ENCODE measurements at regions not wholly inside any gene's neighbourhood (a gene's known extent, or its start where the extent isn't known, plus 50 kb on each side); places are given as distances from the start of the nearest gene placed in this dataset.

- intact Hi-C loops (cut with micrococcal nuclease), result no loop called here
- BruUV-seq (replicated peaks), result no TSS peak
- H2AFZ ChIP-seq (ENCODE audit: low read depth, low read length, poor library complexity, severe bottlenecking), result no peak overlapping the region
- RAD21 ChIA-PET (ENCODE audit: low non-redundant PET in 1 of 2, low total read pairs in 2 of 2, uncharacterized antibody in 2 of 2, unreplicated experiment in 2 of 2), result no interaction called here
- no peak overlapping the region for H3K9ac ChIP-seq (ENCODE audit: low read length)
- POLR2A ChIA-PET, result interaction anchor here (0.6 kb wide), 1 partner anchor 1963 kb away, joined by 5 read pairs; no protein-coding TSS in a partner anchor
- TF ChIP-seq CEBPB (IDR thresholded peaks at IDR 0.05; ENCODE audit: low read depth), result no peak
- TF ChIP-seq, protein P1, sequence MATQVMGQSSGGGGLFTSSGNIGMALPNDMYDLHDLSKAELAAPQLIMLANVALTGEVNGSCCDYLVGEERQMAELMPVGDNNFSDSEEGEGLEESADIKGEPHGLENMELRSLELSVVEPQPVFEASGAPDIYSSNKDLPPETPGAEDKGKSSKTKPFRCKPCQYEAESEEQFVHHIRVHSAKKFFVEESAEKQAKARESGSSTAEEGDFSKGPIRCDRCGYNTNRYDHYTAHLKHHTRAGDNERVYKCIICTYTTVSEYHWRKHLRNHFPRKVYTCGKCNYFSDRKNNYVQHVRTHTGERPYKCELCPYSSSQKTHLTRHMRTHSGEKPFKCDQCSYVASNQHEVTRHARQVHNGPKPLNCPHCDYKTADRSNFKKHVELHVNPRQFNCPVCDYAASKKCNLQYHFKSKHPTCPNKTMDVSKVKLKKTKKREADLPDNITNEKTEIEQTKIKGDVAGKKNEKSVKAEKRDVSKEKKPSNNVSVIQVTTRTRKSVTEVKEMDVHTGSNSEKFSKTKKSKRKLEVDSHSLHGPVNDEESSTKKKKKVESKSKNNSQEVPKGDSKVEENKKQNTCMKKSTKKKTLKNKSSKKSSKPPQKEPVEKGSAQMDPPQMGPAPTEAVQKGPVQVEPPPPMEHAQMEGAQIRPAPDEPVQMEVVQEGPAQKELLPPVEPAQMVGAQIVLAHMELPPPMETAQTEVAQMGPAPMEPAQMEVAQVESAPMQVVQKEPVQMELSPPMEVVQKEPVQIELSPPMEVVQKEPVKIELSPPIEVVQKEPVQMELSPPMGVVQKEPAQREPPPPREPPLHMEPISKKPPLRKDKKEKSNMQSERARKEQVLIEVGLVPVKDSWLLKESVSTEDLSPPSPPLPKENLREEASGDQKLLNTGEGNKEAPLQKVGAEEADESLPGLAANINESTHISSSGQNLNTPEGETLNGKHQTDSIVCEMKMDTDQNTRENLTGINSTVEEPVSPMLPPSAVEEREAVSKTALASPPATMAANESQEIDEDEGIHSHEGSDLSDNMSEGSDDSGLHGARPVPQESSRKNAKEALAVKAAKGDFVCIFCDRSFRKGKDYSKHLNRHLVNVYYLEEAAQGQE (IDR thresholded peaks at IDR 0.05; ENCODE audit: low read depth), result no peak
- no peaks in the 10 kb centered on the region for H3K9me2 ChIP-seq (ENCODE audit: insufficient read depth)
- CTCF ChIA-PET, result no interaction called here
- H3K4me3 ChIP-seq (replicated peaks in 1 of 2; ENCODE audit: low read depth in 1 of 2, low read length in 2 of 2), result no peak overlapping the region
- ATAC-seq (no peak), DNase-seq (ENCODE audit: low read depth, low spot score) (no peak)
- H3K27ac ChIP-seq (ENCODE audit: low read depth, low read length), result no peak overlapping the region
- no peaks in the 10 kb centered on the region for H3K79me2 ChIP-seq (ENCODE audit: insufficient read depth, low read length)
- no peaks in the 10 kb centered on the region for H3K36me3 ChIP-seq (ENCODE audit: control insufficient read depth in 1 of 2, insufficient read depth in 2 of 2, low read length in 2 of 2)
- no peak overlapping the region for H3K4me2 ChIP-seq (ENCODE audit: low read length)
- H4K20me1 ChIP-seq (ENCODE audit: insufficient read depth), result no peaks in the 10 kb centered on the region
- H3K9me3 ChIP-seq (ENCODE audit: control insufficient read depth in 1 of 2, insufficient read depth in 1 of 2, low read depth in 1 of 2, low read length in 2 of 2), result no peaks in the 10 kb centered on the region
- H3K27me3 ChIP-seq (ENCODE audit: insufficient read depth, low read length), result no peaks in the 10 kb centered on the region
- no peaks in the 10 kb centered on the region for H3K4me1 ChIP-seq (ENCODE audit: control insufficient read depth in 1 of 2, insufficient read depth in 2 of 2, low read length in 2 of 2)
Observed at GRCh38 chr2:184370954-184371353, 227.4 kb upstream of the ZNF804A start.

- Histone ChIP-seq H3K79me2 (ENCODE audit: insufficient read depth, low read length) (no peaks in the 10 kb centered on the region), H3K4me1 (ENCODE audit: control insufficient read depth in 1 of 2, insufficient read depth in 2 of 2, low read length in 2 of 2) (no peaks in the 10 kb centered on the region), H3K27me3 (ENCODE audit: insufficient read depth, low read length) (no peaks in the 10 kb centered on the region), H3K9me2 (ENCODE audit: insufficient read depth) (no peaks in the 10 kb centered on the region), H4K20me1 (ENCODE audit: insufficient read depth) (no peaks in the 10 kb centered on the region), H3K27ac (ENCODE audit: low read depth, low read length) (no peak overlapping the region), H2AFZ (ENCODE audit: low read depth, low read length, poor library complexity, severe bottlenecking) (no peak overlapping the region), H3K9me3 (ENCODE audit: control insufficient read depth in 1 of 2, insufficient read depth in 1 of 2, low read depth in 1 of 2, low read length in 2 of 2) (no peaks in the 10 kb centered on the region), H3K36me3 (ENCODE audit: control insufficient read depth in 1 of 2, insufficient read depth in 2 of 2, low read length in 2 of 2) (no peaks in the 10 kb centered on the region), H3K4me2 (ENCODE audit: low read length) (no peak overlapping the region), H3K9ac (ENCODE audit: low read length) (no peak overlapping the region), H3K4me3 (replicated peaks in 1 of 2; ENCODE audit: low read depth in 1 of 2, low read length in 2 of 2) (no peak overlapping the region)
- ATAC-seq (no peak), DNase-seq (ENCODE audit: low read depth, low spot score) (no peak)
- ChIA-PET RAD21 (ENCODE audit: low non-redundant PET in 1 of 2, low total read pairs in 2 of 2, uncharacterized antibody in 2 of 2, unreplicated experiment in 2 of 2) (no interaction called here), POLR2A (no interaction called here), CTCF (no interaction called here)
- BruUV-seq (replicated peaks), result no TSS peak
- intact Hi-C loops (cut with micrococcal nuclease), result no loop called here
- TF ChIP-seq, protein P2, sequence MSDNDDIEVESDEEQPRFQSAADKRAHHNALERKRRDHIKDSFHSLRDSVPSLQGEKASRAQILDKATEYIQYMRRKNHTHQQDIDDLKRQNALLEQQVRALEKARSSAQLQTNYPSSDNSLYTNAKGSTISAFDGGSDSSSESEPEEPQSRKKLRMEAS (IDR thresholded peaks at IDR 0.05), result no peak
- TF ChIP-seq JUND (IDR thresholded peaks at IDR 0.05), result no peak
- no peak for TF ChIP-seq EZH2phosphoT487 (IDR thresholded peaks at IDR 0.05; ENCODE audit: borderline replicate concordance)
- TF ChIP-seq SRF (IDR thresholded peaks at IDR 0.05; ENCODE audit: low read depth), result no peak
- no peak for TF ChIP-seq SP1 (IDR thresholded peaks at IDR 0.05; ENCODE audit: low read depth)
- TF ChIP-seq EZH2 (IDR thresholded peaks at IDR 0.05), result no peak
- TF ChIP-seq ZNF274 (IDR thresholded peaks at IDR 0.05; ENCODE audit: low read depth, low read length), result no peak
- no peak for TF ChIP-seq ELF1 (IDR thresholded peaks at IDR 0.05; ENCODE audit: borderline replicate concordance, low read depth)
- TF ChIP-seq, protein P3, sequence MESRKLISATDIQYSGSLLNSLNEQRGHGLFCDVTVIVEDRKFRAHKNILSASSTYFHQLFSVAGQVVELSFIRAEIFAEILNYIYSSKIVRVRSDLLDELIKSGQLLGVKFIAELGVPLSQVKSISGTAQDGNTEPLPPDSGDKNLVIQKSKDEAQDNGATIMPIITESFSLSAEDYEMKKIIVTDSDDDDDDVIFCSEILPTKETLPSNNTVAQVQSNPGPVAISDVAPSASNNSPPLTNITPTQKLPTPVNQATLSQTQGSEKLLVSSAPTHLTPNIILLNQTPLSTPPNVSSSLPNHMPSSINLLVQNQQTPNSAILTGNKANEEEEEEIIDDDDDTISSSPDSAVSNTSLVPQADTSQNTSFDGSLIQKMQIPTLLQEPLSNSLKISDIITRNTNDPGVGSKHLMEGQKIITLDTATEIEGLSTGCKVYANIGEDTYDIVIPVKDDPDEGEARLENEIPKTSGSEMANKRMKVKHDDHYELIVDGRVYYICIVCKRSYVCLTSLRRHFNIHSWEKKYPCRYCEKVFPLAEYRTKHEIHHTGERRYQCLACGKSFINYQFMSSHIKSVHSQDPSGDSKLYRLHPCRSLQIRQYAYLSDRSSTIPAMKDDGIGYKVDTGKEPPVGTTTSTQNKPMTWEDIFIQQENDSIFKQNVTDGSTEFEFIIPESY (IDR thresholded peaks at IDR 0.05; ENCODE audit: extremely low read depth, insufficient replicate concordance, low read length), result no peak
Observed at GRCh38 chr2:184371641-184372040, 226.7 kb upstream of the ZNF804A start.
